ENCODE measurements at regions not wholly inside any gene's neighbourhood (a gene's known extent, or its start where the extent isn't known, plus 50 kb on each side); places are given as distances from the start of the nearest gene placed in this dataset.

GRCh38 chr4:173845580-173845979 is 315.6 kb upstream of the HAND2 start:
- no peak overlapping the region for H3K27ac Mint-ChIP-seq

GRCh38 chr4:173839865-173840264 is 309.8 kb upstream of the HAND2 start:
- Mint-ChIP-seq H3K36me3 (no peaks in the 10 kb centered on the region), H3K27me3 (no peaks in the 10 kb centered on the region), H3K4me3 (no peak overlapping the region), H3K27ac (no peak overlapping the region), H3K4me1 (no peaks in the 10 kb centered on the region), H3K9me3 (no peaks in the 10 kb centered on the region)
- no peak for DNase-seq
- POLR2A ChIA-PET = no interaction called here
- ATAC-seq (ENCODE audit: low read depth) = no peak

More at GRCh38 chr4:173845580-173845979, 315.6 kb upstream of the HAND2 start:
- Mint-ChIP-seq H3K4me3 (no peak overlapping the region), H3K9me3 (no peaks in the 10 kb centered on the region), H3K27me3 (no peaks in the 10 kb centered on the region), H3K4me1 (no peaks in the 10 kb centered on the region), H3K36me3 (no peaks in the 10 kb centered on the region)
- no peak for ATAC-seq (ENCODE audit: low read depth)
- DNase-seq = no peak
- POLR2A ChIA-PET = no interaction called here

DNA sequence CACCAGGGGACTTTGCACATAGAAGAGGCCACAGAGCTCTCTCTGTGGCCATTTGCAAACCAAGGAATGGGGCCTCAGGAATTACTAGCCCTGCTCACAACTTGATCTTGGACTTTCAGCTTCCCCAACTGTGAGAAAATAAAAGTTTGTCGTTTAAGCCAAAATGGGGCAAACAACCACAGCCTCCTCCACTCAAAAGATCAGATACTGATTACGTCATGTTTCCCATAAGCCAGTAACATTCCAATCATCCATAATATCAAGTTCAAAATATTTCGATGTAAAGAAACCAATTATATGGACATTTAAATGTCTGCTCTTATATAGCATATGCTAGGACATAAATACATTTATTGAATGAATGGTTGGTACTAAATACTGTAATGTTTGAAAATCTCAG is 307.5 kb upstream of the HAND2 start:
- no peak for DNase-seq
- no peaks in the 10 kb centered on the region for H3K27me3 Mint-ChIP-seq
- no peaks in the 10 kb centered on the region for H3K4me1 Mint-ChIP-seq
- ATAC-seq (ENCODE audit: low read depth) = no peak
- H3K4me3 Mint-ChIP-seq = no peak overlapping the region
- H3K27ac Mint-ChIP-seq = no peak overlapping the region
- H3K9me3 Mint-ChIP-seq = no peaks in the 10 kb centered on the region
- POLR2A ChIA-PET = no interaction called here
- H3K36me3 Mint-ChIP-seq = no peaks in the 10 kb centered on the region

DNA sequence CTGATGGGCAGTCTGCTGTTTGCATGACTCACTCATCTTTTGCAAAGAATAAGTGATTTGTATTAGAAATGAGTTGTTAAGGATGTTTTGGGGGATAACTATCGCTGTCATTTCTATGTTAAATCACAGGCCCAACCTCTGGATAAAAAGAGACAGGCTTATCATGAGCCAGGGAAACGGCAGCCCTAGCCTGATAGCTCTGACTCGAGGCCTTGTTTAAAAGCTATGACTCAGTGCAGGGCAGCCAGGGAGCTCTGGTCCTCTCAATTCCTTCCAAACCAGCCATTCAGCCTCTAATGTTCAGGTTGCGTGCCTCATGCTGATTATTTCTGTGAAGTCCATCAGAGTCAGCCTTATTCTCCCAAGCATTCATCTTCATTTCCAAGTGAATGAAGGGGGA is 305.9 kb upstream of the HAND2 start:
- DNase-seq (no peak), ATAC-seq (ENCODE audit: low read depth) (no peak)
- Mint-ChIP-seq H3K9me3 (no peaks in the 10 kb centered on the region), H3K4me3 (no peak overlapping the region), H3K4me1 (no peaks in the 10 kb centered on the region), H3K27me3 (no peaks in the 10 kb centered on the region), H3K27ac (no peak overlapping the region), H3K36me3 (no peaks in the 10 kb centered on the region)
- POLR2A ChIA-PET = no interaction called here

DNA sequence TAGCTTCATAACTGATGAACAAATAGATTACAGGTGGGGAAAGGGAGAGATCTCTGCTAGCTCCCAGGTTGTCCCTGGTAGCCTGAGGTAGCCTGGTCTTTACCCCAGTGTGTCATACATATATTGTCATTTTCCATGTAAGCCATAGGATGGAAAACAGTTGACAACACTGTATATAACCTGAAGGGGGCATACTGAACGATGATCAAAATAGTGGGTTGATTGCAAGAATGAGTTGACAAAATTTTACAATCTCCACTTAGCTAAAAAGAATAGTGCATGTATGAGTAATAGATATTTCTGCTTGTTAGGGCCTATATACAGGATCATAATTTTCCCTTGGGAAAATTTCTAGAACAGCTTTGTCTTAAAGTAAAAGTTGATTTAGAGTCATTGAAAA is 304.1 kb upstream of the HAND2 start:
- H3K36me3 Mint-ChIP-seq = no peaks in the 10 kb centered on the region
- H3K27ac Mint-ChIP-seq = no peak overlapping the region
- no peak overlapping the region for H3K4me3 Mint-ChIP-seq
- no peaks in the 10 kb centered on the region for H3K9me3 Mint-ChIP-seq
- ATAC-seq (ENCODE audit: low read depth) (no peak), DNase-seq (no peak)
- H3K27me3 Mint-ChIP-seq = no peaks in the 10 kb centered on the region
- H3K4me1 Mint-ChIP-seq = no peaks in the 10 kb centered on the region
- POLR2A ChIA-PET = no interaction called here

GRCh38 chr4:173829565-173829964 is 299.5 kb upstream of the HAND2 start:
- Mint-ChIP-seq H3K27me3 (no peaks in the 10 kb centered on the region), H3K36me3 (no peaks in the 10 kb centered on the region)
- no peak for ATAC-seq (ENCODE audit: low read depth)

DNA sequence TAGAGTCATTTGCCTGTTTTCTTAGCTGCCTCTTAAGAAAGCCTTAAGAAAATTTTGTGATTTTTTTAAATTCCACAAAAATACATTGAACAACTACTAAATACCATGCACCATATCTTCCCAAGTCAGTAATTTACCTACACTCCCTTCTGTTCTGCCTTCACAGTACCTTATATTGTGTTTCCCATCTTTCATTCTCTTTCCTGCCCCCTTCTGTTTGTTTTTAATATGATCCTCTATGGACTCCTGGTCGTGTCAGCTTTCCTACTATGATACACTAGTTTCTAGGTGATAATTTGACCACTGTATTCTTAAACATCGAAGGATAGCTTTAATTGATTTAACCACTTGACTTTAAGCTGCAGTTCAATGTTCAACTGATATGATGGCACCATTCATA is 297.7 kb upstream of the HAND2 start:
- Mint-ChIP-seq H3K36me3 (no peaks in the 10 kb centered on the region), H3K4me1 (no peaks in the 10 kb centered on the region), H3K4me3 (no peak overlapping the region), H3K27ac (no peak overlapping the region), H3K9me3 (no peaks in the 10 kb centered on the region), H3K27me3 (no peaks in the 10 kb centered on the region)
- POLR2A ChIA-PET = no interaction called here
- ATAC-seq (ENCODE audit: low read depth) (no peak), DNase-seq (no peak)

More at GRCh38 chr4:173829565-173829964, 299.5 kb upstream of the HAND2 start:
- no peak for DNase-seq
- H3K9me3 Mint-ChIP-seq = no peaks in the 10 kb centered on the region
- POLR2A ChIA-PET = no interaction called here
- H3K4me3 Mint-ChIP-seq = no peak overlapping the region
- no peaks in the 10 kb centered on the region for H3K4me1 Mint-ChIP-seq
- no peak overlapping the region for H3K27ac Mint-ChIP-seq

- ATAC-seq (ENCODE audit: low read depth) (no peak), DNase-seq (no peak)
- H3K4me3 Mint-ChIP-seq = no peak overlapping the region
- no peaks in the 10 kb centered on the region for H3K27me3 Mint-ChIP-seq
- POLR2A ChIA-PET = no interaction called here
- H3K4me1 Mint-ChIP-seq = no peaks in the 10 kb centered on the region
- H3K9me3 Mint-ChIP-seq = no peaks in the 10 kb centered on the region
- no peaks in the 10 kb centered on the region for H3K36me3 Mint-ChIP-seq
- H3K27ac Mint-ChIP-seq = no peak overlapping the region
Observed at GRCh38 chr4:173821876-173822275, 291.8 kb upstream of the HAND2 start.

DNA sequence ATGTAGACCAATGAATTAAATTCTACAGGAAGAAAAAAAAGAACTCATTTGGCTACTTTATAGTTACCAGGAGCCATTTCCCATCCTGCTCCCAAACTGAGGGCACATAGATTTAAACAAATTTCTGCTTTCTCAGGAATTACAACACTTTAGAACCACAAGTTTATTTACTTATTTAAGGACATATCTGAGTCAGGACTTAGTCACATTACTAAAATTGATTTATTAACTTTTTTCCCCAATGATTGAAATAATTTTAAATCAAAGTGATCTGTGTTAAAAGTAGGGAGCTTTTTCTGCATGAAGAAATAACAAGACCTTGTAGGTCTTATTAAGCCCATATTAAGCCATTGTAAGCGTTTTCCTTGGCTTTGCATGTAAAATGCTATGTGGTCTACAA is 291.0 kb upstream of the HAND2 start:
- Mint-ChIP-seq H3K4me1 (no peaks in the 10 kb centered on the region), H3K9me3 (no peaks in the 10 kb centered on the region), H3K36me3 (no peaks in the 10 kb centered on the region), H3K27me3 (no peaks in the 10 kb centered on the region), H3K27ac (no peak overlapping the region), H3K4me3 (no peak overlapping the region)
- POLR2A ChIA-PET = no interaction called here
- DNase-seq = no peak
- ATAC-seq (ENCODE audit: low read depth) = no peak

DNA sequence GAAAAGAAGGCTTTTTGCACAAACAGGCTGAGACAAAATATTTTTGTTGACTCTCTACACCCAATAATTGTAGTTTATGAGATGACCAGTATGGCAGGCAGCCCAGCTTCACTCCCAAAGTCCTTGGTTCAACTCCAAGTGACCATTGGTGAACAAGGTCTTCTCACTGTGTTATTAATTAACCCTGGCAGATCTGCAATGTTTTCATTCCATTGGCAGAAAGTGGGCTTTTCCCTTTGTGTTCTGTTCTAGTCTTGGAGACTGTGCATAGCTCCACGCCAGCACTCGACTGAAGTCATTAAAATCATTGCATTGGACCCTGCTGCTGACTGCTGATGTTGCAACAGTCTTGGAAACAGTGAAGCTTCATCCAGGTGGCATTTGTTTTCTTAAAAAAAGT is 277.3 kb upstream of the HAND2 start:
- Mint-ChIP-seq H3K4me1 (no peaks in the 10 kb centered on the region), H3K27me3 (no peaks in the 10 kb centered on the region), H3K27ac (no peak overlapping the region), H3K4me3 (no peak overlapping the region), H3K9me3 (no peaks in the 10 kb centered on the region), H3K36me3 (no peaks in the 10 kb centered on the region)
- POLR2A ChIA-PET = no interaction called here
- ATAC-seq (ENCODE audit: low read depth) (no peak), DNase-seq (no peak)

DNA sequence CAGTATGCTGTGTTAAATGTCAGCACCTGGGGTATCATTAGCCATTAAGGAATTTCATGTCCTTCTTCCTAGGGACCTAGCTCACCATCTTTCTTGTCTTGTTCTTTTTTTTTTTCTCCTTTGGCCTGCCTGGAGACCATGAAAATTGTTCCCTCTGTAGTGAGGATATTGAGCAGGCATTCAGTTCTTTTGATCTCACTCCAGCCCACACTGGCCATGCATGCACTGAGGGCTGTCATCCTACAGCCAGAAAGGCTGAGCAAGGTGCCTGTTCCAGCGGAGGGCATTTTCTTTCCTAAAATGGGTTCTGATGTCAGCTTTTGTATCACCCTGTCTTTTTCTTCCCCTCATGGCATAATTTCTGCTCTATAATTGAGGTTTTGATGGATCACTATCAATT is 275.9 kb upstream of the HAND2 start:
- DNase-seq = no peak
- no peaks in the 10 kb centered on the region for H3K36me3 Mint-ChIP-seq
- no peaks in the 10 kb centered on the region for H3K27me3 Mint-ChIP-seq
- no peaks in the 10 kb centered on the region for H3K9me3 Mint-ChIP-seq
- H3K27ac Mint-ChIP-seq = no peak overlapping the region
- POLR2A ChIA-PET = no interaction called here
- H3K4me1 Mint-ChIP-seq = no peaks in the 10 kb centered on the region
- no peak overlapping the region for H3K4me3 Mint-ChIP-seq
- no peak for ATAC-seq (ENCODE audit: low read depth)

DNA sequence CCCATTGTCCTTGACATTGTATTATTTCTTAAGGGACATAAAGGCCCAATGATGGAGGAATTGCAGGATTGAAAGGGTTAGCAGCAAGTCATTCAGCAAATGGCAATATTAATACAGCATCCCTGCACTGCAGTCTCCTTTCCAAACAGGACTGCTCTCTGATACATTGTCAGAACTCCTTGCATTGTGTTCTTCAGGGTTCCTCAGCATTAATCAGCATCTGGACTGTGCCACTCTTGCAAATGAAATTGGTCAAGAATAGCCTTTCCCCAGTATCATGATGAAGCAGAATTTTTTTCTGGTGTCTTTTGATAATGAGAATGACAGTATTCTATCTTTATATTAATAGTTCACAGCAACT is 272.6 kb upstream of the HAND2 start:
- POLR2A ChIA-PET = no interaction called here
- DNase-seq (no peak), ATAC-seq (ENCODE audit: low read depth) (no peak)
- Mint-ChIP-seq H3K4me3 (no peak overlapping the region), H3K4me1 (no peaks in the 10 kb centered on the region), H3K9me3 (no peaks in the 10 kb centered on the region), H3K36me3 (no peaks in the 10 kb centered on the region), H3K27me3 (no peaks in the 10 kb centered on the region), H3K27ac (no peak overlapping the region)

- Mint-ChIP-seq H3K9me3 (no peaks in the 10 kb centered on the region), H3K36me3 (no peaks in the 10 kb centered on the region), H3K27me3 (no peaks in the 10 kb centered on the region), H3K4me1 (no peaks in the 10 kb centered on the region), H3K4me3 (no peak overlapping the region), H3K27ac (no peak overlapping the region)
- no peak for DNase-seq
- POLR2A ChIA-PET = no interaction called here
- no peak for ATAC-seq (ENCODE audit: low read depth)
Observed at GRCh38 chr4:173801876-173802661, 272.0 kb upstream of the HAND2 start.

GRCh38 chr4:173801361-173801760 is 271.3 kb upstream of the HAND2 start:
- H3K27ac Mint-ChIP-seq = no peak overlapping the region
- ATAC-seq (ENCODE audit: low read depth) = no peak
- no peaks in the 10 kb centered on the region for H3K9me3 Mint-ChIP-seq
- no peaks in the 10 kb centered on the region for H3K36me3 Mint-ChIP-seq
- H3K4me1 Mint-ChIP-seq = no peaks in the 10 kb centered on the region
- no peak for DNase-seq
- POLR2A ChIA-PET = no interaction called here
- no peaks in the 10 kb centered on the region for H3K27me3 Mint-ChIP-seq
- H3K4me3 Mint-ChIP-seq = no peak overlapping the region

GRCh38 chr4:173797296-173797695 is 267.3 kb upstream of the HAND2 start:
- no peak overlapping the region for H3K4me3 Mint-ChIP-seq
- no peak for DNase-seq
- POLR2A ChIA-PET = no interaction called here
- no peak overlapping the region for H3K27ac Mint-ChIP-seq
- H3K36me3 Mint-ChIP-seq = no peaks in the 10 kb centered on the region
- no peaks in the 10 kb centered on the region for H3K9me3 Mint-ChIP-seq
- no peaks in the 10 kb centered on the region for H3K4me1 Mint-ChIP-seq
- ATAC-seq (ENCODE audit: low read depth) = no peak
- H3K27me3 Mint-ChIP-seq = no peaks in the 10 kb centered on the region
